Activated CD8-positive, alpha-beta T cell treated with anti-CD3 and anti-CD28 coated beads, Interleukin-2, amount 10 ng/mL, durations not matched to agents 7 days and 5 days (primary cell): ENCODE measurements at regions not wholly inside any gene's neighbourhood (a gene's known extent, or its start where the extent isn't known, plus 50 kb on each side); places are given as distances from the start of the nearest gene placed in this dataset.
"Not testable (repeated sequence)": the region's sequence is repeated elsewhere in the genome, so short reads cannot be mapped to it uniquely, and the experiment has no call there.

ENCODE experiments used
- ATAC-seq: fragments of 150-1000 bp; cut with Tn5 transposase; one replicate; pipeline ENCODE4 v1.10.0; 2021; ENCODE audit warnings: moderate library complexity
- CTCF ChIA-PET: fragments of 350-600 bp; sonication (Branson Sonifier 250); formaldehyde crosslinking; loops from one replicate; lab custom pipeline; 2021; ENCODE audit warnings: antibody characterized with exemption; lab: Charles Lee
- POLR2A ChIA-PET: fragments of 350-600 bp; sonication (Branson Sonifier 250); formaldehyde crosslinking; loops from one replicate; lab custom pipeline; 2021; ENCODE audit warnings: antibody characterized with exemption; lab: Charles Lee
- DNase-seq: peaks from one replicate; pipeline ENCODE4 v3.0.0-alpha.2; 2020
- H3K27ac Mint-ChIP-seq: one replicate; pipeline ENCODE4 v1.8.0; 2021; ENCODE audit warnings: mild to moderate bottlenecking, mixed read lengths
- H3K27me3 Mint-ChIP-seq: one replicate; pipeline ENCODE4 v1.8.0; 2021; ENCODE audit warnings: low read depth, mixed read lengths
- H3K36me3 Mint-ChIP-seq: one replicate; pipeline ENCODE4 v1.8.0; 2021; ENCODE audit warnings: low read depth, mixed read lengths
- H3K4me1 Mint-ChIP-seq: one replicate; pipeline ENCODE4 v1.8.0; 2021; ENCODE audit warnings: low read depth, mixed read lengths
- H3K4me3 Mint-ChIP-seq: one replicate; pipeline ENCODE4 v1.8.0; 2021; ENCODE audit warnings: mild to moderate bottlenecking, mixed read lengths
- H3K9me3 Mint-ChIP-seq: one replicate; pipeline ENCODE4 v1.8.0; 2022; ENCODE audit warnings: mixed read lengths; ENCODE audit not compliant: insufficient read depth

DNA sequence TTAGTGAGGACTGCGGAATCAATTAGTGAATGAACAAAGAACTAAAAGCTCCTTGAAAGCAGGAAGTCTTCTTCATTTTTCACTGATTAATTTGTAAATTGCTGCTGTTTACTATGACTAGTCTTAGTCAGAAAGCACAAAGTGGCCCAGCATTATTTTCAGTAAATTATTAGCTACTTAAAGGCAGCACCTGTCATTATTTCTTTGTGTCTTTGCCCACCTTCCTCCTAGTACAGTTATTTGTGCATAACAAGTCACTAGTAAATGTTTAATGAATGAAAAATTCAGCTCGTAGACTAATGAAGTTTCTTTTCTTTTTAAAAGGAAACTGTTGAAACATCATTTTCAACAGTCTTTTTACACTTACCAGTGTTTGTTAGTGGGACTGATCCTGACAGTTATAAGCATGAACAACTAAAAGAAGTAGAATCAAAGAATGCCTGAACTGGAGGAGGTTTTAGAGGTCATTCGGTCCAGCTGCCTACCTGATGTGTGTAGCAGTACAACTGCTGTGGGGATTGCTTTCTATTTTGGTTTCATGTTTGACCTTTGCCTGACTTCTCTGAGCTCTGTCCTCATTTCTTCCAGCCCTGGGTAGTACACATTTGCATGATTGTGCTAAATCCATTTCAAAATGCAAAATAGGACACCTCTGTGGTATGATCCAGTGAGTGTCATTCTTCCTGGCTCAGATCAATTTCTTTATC, 140.0 kb upstream of the PHYHIPL start:
- Mint-ChIP-seq H3K27ac (no peak overlapping the region), H3K4me1 (no peaks in the 10 kb centered on the region), H3K4me3 (no peak overlapping the region), H3K36me3 (no peaks in the 10 kb centered on the region), H3K27me3 (no peaks in the 10 kb centered on the region), H3K9me3 (no peaks in the 10 kb centered on the region)
- DNase-seq (no peak), ATAC-seq (no peak)
- CTCF ChIA-PET = no interaction called here
- POLR2A ChIA-PET = no interaction called here

DNA sequence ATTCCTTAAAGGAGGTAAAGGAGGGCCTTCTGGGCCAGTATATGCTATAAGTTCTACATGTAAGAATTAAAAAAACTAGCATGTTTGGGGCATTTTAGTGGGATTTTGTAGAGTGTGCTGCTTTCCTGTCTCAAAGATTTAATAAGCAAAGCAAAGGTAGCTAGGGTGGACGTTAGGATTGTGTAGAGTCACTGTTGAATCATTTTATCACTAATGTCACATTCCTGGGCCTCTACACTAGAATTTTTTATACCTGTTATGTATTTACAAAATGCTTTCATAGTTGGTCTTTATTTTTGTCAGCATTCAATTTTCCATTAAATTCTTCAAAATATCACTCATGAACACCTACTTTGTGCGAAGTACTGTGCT, 139.4 kb upstream of the PHYHIPL start:
- no peaks in the 10 kb centered on the region for H3K4me1 Mint-ChIP-seq
- no peak overlapping the region for H3K4me3 Mint-ChIP-seq
- ChIA-PET POLR2A (no interaction called here), CTCF (no interaction called here)
- no peaks in the 10 kb centered on the region for H3K27me3 Mint-ChIP-seq
- DNase-seq (no peak), ATAC-seq (no peak)
- H3K9me3 Mint-ChIP-seq = no peaks in the 10 kb centered on the region
- no peaks in the 10 kb centered on the region for H3K36me3 Mint-ChIP-seq
- H3K27ac Mint-ChIP-seq = no peak overlapping the region

DNA sequence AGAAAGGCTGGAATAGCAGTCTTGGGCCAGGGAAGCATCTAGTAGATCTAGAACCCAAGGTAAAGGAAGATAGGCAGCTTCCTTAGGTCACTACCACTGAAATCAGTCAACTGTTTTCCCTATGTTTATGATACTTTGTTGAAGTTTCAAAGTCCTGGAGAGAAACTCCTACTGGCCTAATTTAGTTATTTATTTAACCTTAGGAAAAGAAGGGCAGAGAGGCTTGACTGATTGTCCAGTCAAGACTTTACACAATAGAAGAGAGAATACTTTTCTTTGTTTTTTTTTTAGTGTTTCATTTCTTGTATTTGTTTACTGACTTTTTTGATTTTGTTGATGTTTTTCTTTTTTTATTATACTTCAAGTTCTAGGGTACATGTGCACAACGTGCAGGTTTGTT, 138.9 kb upstream of the PHYHIPL start:
- no peaks in the 10 kb centered on the region for H3K4me1 Mint-ChIP-seq
- no peak for ATAC-seq
- CTCF ChIA-PET = no interaction called here

DNA sequence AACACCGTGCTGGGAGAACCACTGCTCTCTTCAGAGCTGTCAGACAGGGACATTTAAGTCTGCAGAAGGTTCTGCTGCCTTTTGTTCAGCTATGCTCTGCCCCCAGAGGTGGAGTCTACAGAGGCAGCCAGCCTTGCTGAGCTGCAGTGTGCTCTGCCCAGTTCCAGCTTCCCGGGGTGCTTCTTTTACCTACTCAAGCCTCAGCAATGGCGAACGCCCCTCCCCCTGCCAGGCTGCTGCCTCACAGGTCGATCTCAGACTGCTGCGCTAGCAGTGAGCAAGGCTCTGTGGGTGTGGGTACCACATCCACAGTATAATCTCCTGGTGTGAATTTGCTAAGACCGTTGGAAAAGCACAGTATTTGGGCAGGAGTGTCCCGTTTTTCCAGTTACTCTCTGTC, 133.1 kb upstream of the PHYHIPL start:
- DNase-seq, H3K36me3 Mint-ChIP-seq, H3K4me3 Mint-ChIP-seq, CTCF ChIA-PET, ATAC-seq, POLR2A ChIA-PET, H3K27me3 Mint-ChIP-seq, H3K4me1 Mint-ChIP-seq, H3K9me3 Mint-ChIP-seq, H3K27ac Mint-ChIP-seq: not testable (repeated sequence)

More for the DNA sequence above, 138.9 kb upstream of the PHYHIPL start:
- no peak overlapping the region for H3K4me3 Mint-ChIP-seq
- H3K27me3 Mint-ChIP-seq = no peaks in the 10 kb centered on the region
- no peaks in the 10 kb centered on the region for H3K9me3 Mint-ChIP-seq
- H3K27ac Mint-ChIP-seq = no peak overlapping the region
- POLR2A ChIA-PET = no interaction called here
- DNase-seq = no peak
- H3K36me3 Mint-ChIP-seq = no peaks in the 10 kb centered on the region

DNA sequence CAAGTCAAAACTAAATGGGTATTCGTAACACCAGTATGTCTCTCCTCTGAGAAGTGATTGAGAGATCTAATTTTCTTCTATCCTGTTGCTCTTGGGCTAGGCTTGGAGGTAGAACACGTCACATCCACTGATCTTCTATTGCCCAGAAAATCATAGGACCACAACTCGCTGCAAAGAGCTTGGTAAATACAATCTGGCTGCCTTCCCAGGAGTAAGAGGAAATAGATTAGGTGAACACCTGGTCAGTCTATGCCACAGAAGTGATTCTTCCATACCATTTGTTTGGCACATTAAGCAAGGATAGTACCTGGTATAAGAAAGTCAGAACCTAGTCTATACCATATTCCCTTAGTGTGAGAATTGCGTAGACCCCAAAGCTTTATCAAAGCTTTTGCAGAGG, 129.3 kb upstream of the PHYHIPL start:
- Mint-ChIP-seq H3K27me3 (no peaks in the 10 kb centered on the region), H3K36me3 (no peaks in the 10 kb centered on the region), H3K9me3 (peaks cover 5% of the 10 kb centered on the region), H3K27ac (no peak overlapping the region), H3K4me3 (no peak overlapping the region), H3K4me1 (no peaks in the 10 kb centered on the region)
- DNase-seq = no peak
- ATAC-seq = no peak
- POLR2A ChIA-PET = no interaction called here
- CTCF ChIA-PET = no interaction called here

DNA sequence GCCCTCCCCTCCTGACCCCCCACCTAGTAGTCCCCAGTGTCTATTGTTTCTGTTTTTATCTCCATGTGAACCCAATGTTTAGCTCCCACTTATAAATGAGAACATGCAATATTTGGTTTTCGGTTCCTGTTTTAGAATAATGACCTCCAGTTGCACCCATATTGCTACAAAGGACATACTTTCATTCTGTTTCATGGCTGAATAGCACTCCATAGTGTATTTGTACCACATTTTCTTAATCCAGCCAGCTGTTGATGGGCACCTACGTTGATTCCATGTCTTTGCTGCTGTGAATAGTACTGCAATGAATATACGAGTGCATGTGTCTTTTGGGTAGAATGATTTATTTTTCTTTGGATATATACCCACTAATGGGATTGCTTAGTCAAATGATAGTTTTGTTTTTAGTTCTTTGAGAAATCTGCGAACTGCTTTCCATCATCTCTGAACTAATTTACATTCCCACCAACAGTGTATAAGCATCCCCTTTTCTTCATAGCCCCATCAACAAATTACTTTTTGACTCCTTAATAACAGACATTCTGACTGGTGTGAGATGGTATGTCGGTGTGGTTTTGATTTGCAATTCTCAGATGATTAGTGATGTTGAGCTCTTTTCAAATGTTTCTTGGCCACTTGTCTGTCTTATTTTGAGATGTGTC, 128.4 kb upstream of the PHYHIPL start:
- Mint-ChIP-seq H3K4me1 (no peaks in the 10 kb centered on the region), H3K4me3 (no peak overlapping the region), H3K27ac (no peak overlapping the region), H3K36me3 (no peaks in the 10 kb centered on the region), H3K27me3 (no peaks in the 10 kb centered on the region), H3K9me3 (peaks cover 12% of the 10 kb centered on the region)
- ChIA-PET CTCF (no interaction called here), POLR2A (no interaction called here)
- DNase-seq (no peak), ATAC-seq (no peak)

DNA sequence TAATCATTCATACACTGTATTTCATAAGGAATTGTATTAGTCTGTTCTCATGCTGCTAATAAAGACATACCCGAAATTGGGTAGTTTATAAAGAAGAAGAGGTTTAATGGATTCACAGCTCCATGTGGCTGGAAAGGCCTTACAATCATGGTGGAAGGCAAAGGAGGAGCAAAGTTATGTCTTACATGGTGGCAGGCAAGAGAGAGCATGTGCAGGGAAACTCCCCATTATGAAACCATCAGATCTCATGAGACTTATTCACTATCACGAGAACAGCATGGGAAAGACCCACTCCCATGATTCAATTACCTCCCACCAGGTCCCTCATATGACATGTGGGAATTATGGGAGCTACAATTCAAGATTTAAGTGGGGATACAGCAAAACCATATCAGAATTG, 122.9 kb upstream of the PHYHIPL start:
- H3K27ac Mint-ChIP-seq, H3K36me3 Mint-ChIP-seq, H3K27me3 Mint-ChIP-seq, DNase-seq, H3K4me3 Mint-ChIP-seq, CTCF ChIA-PET, POLR2A ChIA-PET, ATAC-seq, H3K4me1 Mint-ChIP-seq: not testable (repeated sequence)
- H3K9me3 Mint-ChIP-seq = peaks cover 16% of the 10 kb centered on the region

DNA sequence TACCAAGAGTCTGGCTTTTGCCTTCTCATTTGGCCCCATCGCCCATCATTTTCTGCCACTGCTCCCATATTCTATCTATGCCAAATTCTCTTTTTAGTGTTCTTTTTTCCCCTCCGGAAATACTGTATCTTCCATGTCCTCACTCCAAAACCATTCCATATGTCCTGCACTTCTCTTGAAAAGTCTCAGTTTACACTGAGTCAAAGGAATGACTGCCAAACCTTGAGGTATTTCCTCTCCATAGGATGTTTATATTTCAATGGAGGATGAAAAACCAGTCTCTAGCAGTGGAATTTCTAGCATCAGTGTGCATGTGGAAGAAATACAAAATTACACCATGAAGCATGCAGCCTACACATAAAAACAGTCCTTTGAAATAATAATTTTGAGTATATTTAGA, 121.4 kb upstream of the PHYHIPL start:
- Mint-ChIP-seq H3K27me3 (no peaks in the 10 kb centered on the region), H3K36me3 (no peaks in the 10 kb centered on the region), H3K4me3 (no peak overlapping the region), H3K4me1 (no peaks in the 10 kb centered on the region), H3K9me3 (peaks cover 16% of the 10 kb centered on the region), H3K27ac (no peak overlapping the region)
- DNase-seq (no peak), ATAC-seq (no peak)
- POLR2A ChIA-PET = no interaction called here
- CTCF ChIA-PET = no interaction called here

DNA sequence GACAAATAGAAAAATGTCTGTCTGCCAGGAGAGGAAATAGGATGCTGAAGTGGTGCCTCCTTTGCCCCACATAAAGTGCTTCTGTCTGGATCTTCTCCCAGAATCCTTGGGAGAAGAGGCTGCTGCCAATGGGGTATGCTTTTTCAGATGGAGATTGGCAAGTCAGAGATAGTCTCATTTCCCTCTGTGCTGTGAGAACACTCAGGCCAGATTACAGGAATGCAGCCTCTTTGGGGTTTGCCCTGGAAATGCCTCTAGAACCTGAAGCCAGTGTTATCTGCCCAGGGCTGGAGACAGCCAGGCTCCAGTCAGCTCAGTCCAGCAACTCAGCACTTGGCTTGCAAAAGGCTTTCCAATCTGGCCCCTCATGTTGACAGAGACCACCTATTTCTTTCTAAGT, 119.1 kb upstream of the PHYHIPL start:
- CTCF ChIA-PET = no interaction called here
- Mint-ChIP-seq H3K4me1 (no peaks in the 10 kb centered on the region), H3K27me3 (no peaks in the 10 kb centered on the region), H3K9me3 (peaks cover 11% of the 10 kb centered on the region), H3K36me3 (no peaks in the 10 kb centered on the region), H3K27ac (no peak overlapping the region), H3K4me3 (no peak overlapping the region)
- DNase-seq (no peak), ATAC-seq (no peak)
- POLR2A ChIA-PET = no interaction called here

DNA sequence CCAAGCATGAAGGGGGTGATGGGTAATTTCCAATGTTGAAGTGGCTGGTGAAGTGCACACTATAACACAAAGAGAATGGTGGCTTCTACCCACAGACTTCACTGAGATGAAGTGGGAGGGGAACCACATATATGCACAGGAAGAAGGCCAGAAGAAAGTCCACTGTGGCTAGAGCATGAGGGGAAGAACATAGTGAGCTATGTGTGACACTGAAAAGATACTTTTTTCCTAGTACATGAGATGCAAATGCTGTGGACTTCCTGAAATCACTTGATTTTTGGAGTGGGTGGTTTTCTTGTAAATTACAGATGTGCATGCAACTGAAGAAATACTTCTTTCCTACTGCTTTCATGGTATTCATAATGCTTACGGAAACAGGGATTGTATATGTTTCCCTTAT, 115.6 kb upstream of the PHYHIPL start:
- no peak for DNase-seq
- POLR2A ChIA-PET = no interaction called here
- Mint-ChIP-seq H3K27ac (no peak overlapping the region), H3K9me3 (no peaks in the 10 kb centered on the region), H3K36me3 (no peaks in the 10 kb centered on the region), H3K27me3 (no peaks in the 10 kb centered on the region), H3K4me3 (no peak overlapping the region), H3K4me1 (no peaks in the 10 kb centered on the region)
- CTCF ChIA-PET = no interaction called here
- ATAC-seq = no peak

DNA sequence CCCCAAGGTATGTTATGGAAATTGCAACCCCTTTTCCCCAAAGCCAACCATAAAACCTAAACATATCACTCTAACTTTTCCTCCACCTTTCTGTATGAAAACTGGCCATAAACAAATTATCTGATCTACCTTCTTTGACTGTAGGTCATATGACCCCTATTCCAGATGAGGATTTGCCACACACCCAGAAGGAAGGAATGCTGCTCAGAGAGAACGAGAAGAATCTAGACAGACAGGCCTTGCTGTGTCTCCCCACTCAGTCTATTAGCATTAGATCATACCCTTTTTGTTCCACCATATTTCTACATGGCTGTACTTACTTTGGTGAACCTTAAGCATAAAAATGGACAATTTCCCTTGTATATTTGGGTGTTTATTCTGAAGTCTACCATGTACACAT, 113.0 kb upstream of the PHYHIPL start:
- DNase-seq = no peak
- no peaks in the 10 kb centered on the region for H3K27me3 Mint-ChIP-seq
- H3K9me3 Mint-ChIP-seq = no peaks in the 10 kb centered on the region
- ChIA-PET CTCF (no interaction called here), POLR2A (no interaction called here)
- no peaks in the 10 kb centered on the region for H3K36me3 Mint-ChIP-seq
- no peak overlapping the region for H3K27ac Mint-ChIP-seq
- H3K4me1 Mint-ChIP-seq = no peaks in the 10 kb centered on the region
- H3K4me3 Mint-ChIP-seq = no peak overlapping the region
- no peak for ATAC-seq

DNA sequence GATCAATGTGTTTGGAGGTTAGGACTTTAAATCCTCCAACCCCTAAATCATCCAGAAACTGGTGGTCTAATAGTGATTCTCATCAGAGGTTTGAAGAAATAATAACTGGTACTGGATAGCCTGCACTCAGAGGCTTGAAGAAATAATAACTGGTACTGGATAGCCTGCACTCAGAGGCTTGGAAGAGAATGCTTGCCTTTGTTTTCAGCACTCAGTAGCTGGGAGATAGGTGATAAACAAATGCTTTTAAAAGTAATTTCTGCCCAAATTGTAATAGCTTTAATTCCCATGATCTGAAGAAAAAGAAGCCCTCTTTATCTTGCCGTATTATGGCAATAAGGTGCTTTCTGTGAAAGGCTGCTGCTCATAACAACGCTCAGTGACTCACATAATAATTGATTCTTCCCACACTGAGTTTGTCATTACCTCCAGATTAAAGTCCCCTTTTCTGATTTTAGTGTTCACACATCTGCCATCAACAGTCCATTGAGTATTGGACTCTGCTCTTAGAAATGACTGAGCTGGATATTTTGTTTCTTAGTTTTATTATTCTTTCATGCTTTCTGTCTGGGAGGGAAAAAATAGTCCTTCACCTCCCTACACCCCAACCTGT, 112.3 kb upstream of the PHYHIPL start:
- H3K9me3 Mint-ChIP-seq = no peaks in the 10 kb centered on the region
- no peak for DNase-seq
- no peak overlapping the region for H3K4me3 Mint-ChIP-seq
- H3K27me3 Mint-ChIP-seq = no peaks in the 10 kb centered on the region
- H3K4me1 Mint-ChIP-seq = no peaks in the 10 kb centered on the region
- H3K27ac Mint-ChIP-seq = no peak overlapping the region
- POLR2A ChIA-PET = interaction anchor here (0.6 kb wide), 1 partner anchor 77 kb away, joined by 3 read pairs; no protein-coding TSS in a partner anchor
- CTCF ChIA-PET = no interaction called here
- ATAC-seq = no peak
- no peaks in the 10 kb centered on the region for H3K36me3 Mint-ChIP-seq
